ENCODE measurements at regions not wholly inside any gene's neighbourhood (a gene's known extent, or its start where the extent isn't known, plus 50 kb on each side); places are given as distances from the start of the nearest gene placed in this dataset.

DNA sequence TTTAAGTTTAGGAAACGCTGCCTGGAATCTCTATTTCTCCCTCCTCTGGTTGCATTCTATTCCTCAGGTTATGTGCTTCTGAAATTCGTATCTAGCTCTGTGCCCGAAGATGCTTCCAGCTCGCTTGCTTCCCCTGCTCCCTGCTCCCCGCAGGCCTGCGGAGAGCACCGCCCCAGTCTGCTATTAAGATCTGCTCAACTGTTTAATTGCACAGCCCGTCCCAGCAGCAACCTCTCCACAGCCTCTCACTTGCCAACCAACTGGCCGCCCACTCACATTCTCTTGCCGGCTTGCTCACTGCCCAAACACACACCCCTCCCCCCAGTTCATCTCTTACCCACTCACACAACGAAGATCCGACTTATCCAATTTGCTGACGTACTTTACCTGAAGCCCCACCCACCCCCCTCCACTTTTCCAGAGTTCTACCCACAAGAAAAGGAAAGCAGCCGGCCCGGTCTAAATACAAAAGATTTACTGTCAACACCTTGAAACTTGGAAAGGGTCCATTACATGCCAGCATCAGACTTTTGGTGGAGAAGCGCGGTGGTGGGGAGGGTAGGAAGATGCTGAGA, 167.3 kb upstream of the KLF14 start:
- TF ChIP-seq CEBPB (IDR thresholded peaks at IDR 0.05) (peak; percentile 49; the same call in 1 of the 2 replicates), EP300 (IDR thresholded peaks at IDR 0.05; ENCODE audit: borderline replicate concordance) (peak; percentile 74), RAD21 (IDR thresholded peaks at IDR 0.05; ENCODE audit: low read depth) (peak; percentile 11; the same call in 1 of the 2 replicates), YY1 (IDR thresholded peaks at IDR 0.05; ENCODE audit: low read depth) (0 out of 2 replicates have a peak, but pooled peaks have one; percentile 25), TAF1 (IDR thresholded peaks at IDR 0.05; ENCODE audit: low read depth) (no peak), NFIC (IDR thresholded peaks at IDR 0.05) (peak; percentile 97), EGR1 (IDR thresholded peaks at IDR 0.05) (peak; percentile 97), ZBTB7A (IDR thresholded peaks at IDR 0.05; ENCODE audit: low read depth) (no peak)
- TF ChIP-seq, protein P1, sequence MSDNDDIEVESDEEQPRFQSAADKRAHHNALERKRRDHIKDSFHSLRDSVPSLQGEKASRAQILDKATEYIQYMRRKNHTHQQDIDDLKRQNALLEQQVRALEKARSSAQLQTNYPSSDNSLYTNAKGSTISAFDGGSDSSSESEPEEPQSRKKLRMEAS (IDR thresholded peaks at IDR 0.05), result peak; percentile 57; the same call in 1 of the 2 replicates
- TF ChIP-seq, protein P2, sequence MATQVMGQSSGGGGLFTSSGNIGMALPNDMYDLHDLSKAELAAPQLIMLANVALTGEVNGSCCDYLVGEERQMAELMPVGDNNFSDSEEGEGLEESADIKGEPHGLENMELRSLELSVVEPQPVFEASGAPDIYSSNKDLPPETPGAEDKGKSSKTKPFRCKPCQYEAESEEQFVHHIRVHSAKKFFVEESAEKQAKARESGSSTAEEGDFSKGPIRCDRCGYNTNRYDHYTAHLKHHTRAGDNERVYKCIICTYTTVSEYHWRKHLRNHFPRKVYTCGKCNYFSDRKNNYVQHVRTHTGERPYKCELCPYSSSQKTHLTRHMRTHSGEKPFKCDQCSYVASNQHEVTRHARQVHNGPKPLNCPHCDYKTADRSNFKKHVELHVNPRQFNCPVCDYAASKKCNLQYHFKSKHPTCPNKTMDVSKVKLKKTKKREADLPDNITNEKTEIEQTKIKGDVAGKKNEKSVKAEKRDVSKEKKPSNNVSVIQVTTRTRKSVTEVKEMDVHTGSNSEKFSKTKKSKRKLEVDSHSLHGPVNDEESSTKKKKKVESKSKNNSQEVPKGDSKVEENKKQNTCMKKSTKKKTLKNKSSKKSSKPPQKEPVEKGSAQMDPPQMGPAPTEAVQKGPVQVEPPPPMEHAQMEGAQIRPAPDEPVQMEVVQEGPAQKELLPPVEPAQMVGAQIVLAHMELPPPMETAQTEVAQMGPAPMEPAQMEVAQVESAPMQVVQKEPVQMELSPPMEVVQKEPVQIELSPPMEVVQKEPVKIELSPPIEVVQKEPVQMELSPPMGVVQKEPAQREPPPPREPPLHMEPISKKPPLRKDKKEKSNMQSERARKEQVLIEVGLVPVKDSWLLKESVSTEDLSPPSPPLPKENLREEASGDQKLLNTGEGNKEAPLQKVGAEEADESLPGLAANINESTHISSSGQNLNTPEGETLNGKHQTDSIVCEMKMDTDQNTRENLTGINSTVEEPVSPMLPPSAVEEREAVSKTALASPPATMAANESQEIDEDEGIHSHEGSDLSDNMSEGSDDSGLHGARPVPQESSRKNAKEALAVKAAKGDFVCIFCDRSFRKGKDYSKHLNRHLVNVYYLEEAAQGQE (IDR thresholded peaks at IDR 0.05; ENCODE audit: low read depth), result no peak
- TF ChIP-seq, protein P3, sequence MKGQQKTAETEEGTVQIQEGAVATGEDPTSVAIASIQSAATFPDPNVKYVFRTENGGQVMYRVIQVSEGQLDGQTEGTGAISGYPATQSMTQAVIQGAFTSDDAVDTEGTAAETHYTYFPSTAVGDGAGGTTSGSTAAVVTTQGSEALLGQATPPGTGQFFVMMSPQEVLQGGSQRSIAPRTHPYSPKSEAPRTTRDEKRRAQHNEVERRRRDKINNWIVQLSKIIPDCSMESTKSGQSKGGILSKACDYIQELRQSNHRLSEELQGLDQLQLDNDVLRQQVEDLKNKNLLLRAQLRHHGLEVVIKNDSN (IDR thresholded peaks at IDR 0.05), result no peak

All from Ishikawa (cell line).